Stomach (tissue), 8 donors: ENCODE measurements at regions not wholly inside any gene's neighbourhood (a gene's known extent, or its start where the extent isn't known, plus 50 kb on each side); places are given as distances from the start of the nearest gene placed in this dataset.

Experiments
- DNase-seq, 2 donors: peaks; one replicate each; pipeline versions ENCODE4 v3.0.0 to v3.0.0-alpha.2; 2013 to 2019
- H3K27ac ChIP-seq, 5 donors: fragments of 200-600 bp in 4 of 5; sonication (generic) in 4 of 5; one replicate each; pipeline ENCODE4 v1.5.1; 2013 to 2019; ENCODE audit warnings: mild to moderate bottlenecking in 1 of 5, moderate library complexity in 1 of 5
- H3K27me3 ChIP-seq, 3 donors: fragments of 200-600 bp; sonication (generic); one replicate each; pipeline ENCODE4 v1.5.1; 2017 to 2019; ENCODE audit warnings: mixed run types in 1 of 3
- H3K36me3 ChIP-seq, 4 donors: fragments of 200-600 bp; sonication (generic); 1 replicate in 3 of 4; 2 replicates in 1 of 4; pipeline ENCODE4 v1.5.1; 2016 to 2019
- H3K4me1 ChIP-seq, 4 donors: fragments of 200-600 bp; sonication (generic); one replicate each; pipeline ENCODE4 v1.5.1; 2016 to 2019
- H3K4me3 ChIP-seq, 4 donors: fragments of 200-600 bp; sonication (generic) in 3 of 4; one replicate each; pipeline ENCODE4 v1.5.1; 2016 to 2019; ENCODE audit warnings: mild to moderate bottlenecking in 1 of 4
- H3K9me3 ChIP-seq, 4 donors: fragments of 200-600 bp; sonication (generic); one replicate each; pipeline ENCODE4 v1.5.1; 2016 to 2019
- EP300 ChIP-seq: sonication (generic); formaldehyde crosslinking; IDR thresholded peaks from one replicate; pipeline ENCODE4 v1.6.1; 2017; ENCODE audit warnings: antibody characterized with exemption
- POLR2A ChIP-seq, 4 donors: fragments of 450-650 bp; IDR thresholded peaks; one replicate each; pipeline ENCODE4 v1.6.1; 2016; ENCODE audit warnings: antibody characterized with exemption in 4 of 4, control low read depth in 2 of 4, mild to moderate bottlenecking in 1 of 4, moderate library complexity in 1 of 4
- POLR2AphosphoS5 ChIP-seq, 3 donors: sonication (generic); formaldehyde crosslinking; IDR thresholded peaks; one replicate each; pipeline ENCODE4 v1.6.1; 2016; ENCODE audit warnings: antibody characterized with exemption in 3 of 3
- WGBS, 5 donors: extraction: QIAGEN DNeasy Blood & Tissue Kit in 3 of 5; methylation state at CpG; one replicate each; pipeline versions ENCODE4 v1.1.5 to v1.1.7; 2013 to 2018; 5-methylcytosine and 5-hydroxymethylcytosine counted together
- intact Hi-C: fragments of 100-400 bp; cut with DNase I; formaldehyde crosslinking; loops from one replicate; pipeline ENCODE4 v1.15.1; 2023; ENCODE audit warnings: low total_unique reads
- TF ChIP-seq, protein P1 (sequence below), 7 experiments: fragments of 450-650 bp in 4 of 7; fragments of 200-600 bp in 3 of 7; sonication (generic) in 3 of 7; IDR thresholded peaks; one replicate each; pipeline ENCODE4 v1.5.1; 2016 to 2019; ENCODE audit warnings: antibody characterized with exemption in 7 of 7, control low read depth in 2 of 7, mild to moderate bottlenecking in 1 of 7
- donor health status: healthy with polysubstance abuse.
- donor health status: Bipolar disorder and iron deficiency.
- donor health status: healthy.

DNA sequence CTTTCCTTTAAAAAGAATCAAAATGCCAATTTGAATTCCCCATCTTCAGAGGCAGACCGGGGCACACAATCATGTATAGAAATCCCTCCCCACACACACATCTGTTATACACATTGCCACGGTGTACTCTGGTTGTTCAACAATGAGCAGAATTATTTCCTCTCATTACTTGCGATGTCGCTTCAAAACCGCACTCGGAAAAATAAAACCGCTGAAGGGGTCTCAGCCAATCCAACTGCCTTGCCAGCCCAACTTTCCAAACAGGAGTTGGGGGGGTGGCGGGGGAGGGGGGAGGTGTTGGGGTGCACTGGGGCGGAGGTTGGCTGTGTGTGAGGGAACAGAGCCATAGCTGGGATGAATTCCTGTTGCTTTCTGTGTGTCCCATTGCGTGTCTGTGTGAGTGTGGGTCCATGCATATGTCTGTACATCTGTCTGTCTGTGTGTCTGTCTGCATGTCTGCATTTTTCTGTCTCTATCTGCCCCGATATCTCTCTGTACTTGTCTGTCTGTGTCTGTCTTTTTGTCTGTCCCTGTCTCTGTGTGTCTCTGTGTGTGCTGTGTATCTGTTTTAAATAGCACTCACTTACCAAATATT, 163.6 kb upstream of the TBX3 start:
- H3K27me3 ChIP-seq: no peaks in the 10 kb centered on the region
- no peak overlapping the region for H3K27ac ChIP-seq
- no peaks in the 10 kb centered on the region for H3K4me1 ChIP-seq
- no peaks in the 10 kb centered on the region for H3K9me3 ChIP-seq
- 73 to 78% (median 76%) methylated on average over 10 to 11 of the region's 11 CpGs for WGBS, 5 donors
- TF ChIP-seq, protein P1, sequence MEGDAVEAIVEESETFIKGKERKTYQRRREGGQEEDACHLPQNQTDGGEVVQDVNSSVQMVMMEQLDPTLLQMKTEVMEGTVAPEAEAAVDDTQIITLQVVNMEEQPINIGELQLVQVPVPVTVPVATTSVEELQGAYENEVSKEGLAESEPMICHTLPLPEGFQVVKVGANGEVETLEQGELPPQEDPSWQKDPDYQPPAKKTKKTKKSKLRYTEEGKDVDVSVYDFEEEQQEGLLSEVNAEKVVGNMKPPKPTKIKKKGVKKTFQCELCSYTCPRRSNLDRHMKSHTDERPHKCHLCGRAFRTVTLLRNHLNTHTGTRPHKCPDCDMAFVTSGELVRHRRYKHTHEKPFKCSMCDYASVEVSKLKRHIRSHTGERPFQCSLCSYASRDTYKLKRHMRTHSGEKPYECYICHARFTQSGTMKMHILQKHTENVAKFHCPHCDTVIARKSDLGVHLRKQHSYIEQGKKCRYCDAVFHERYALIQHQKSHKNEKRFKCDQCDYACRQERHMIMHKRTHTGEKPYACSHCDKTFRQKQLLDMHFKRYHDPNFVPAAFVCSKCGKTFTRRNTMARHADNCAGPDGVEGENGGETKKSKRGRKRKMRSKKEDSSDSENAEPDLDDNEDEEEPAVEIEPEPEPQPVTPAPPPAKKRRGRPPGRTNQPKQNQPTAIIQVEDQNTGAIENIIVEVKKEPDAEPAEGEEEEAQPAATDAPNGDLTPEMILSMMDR (IDR thresholded peaks at IDR 0.05): no peak
- TF ChIP-seq EP300 (no peak), POLR2A (IDR thresholded peaks at IDR 0.05) (no peak), POLR2AphosphoS5 (IDR thresholded peaks at IDR 0.05) (no peak)
- H3K36me3 ChIP-seq: no peaks in the 10 kb centered on the region
- H3K4me3 ChIP-seq: no peak overlapping the region
- DNase-seq: no peak
- intact Hi-C loops: no loop called here

DNA sequence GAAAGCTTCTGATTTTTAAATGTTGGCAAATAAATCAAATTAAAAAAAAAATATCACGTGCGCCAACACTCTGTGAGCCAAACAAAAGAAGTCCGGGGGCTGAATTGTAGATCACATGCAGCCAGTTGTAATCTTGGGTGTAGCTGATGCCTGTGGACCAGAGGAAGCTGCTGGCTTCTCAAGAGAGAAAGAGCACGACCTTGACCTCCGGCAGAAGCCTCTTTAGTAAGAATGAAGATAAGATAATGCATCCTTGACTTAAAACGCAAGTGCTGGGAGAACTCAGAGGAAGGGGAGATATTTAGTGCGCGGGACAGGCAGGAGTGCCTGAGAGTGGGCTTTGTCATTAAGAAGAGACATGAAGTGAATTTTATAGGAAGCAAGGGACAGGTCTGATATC, 162.8 kb upstream of the TBX3 start:
- Histone ChIP-seq H3K27me3 (no peaks in the 10 kb centered on the region), H3K4me1 (no peaks in the 10 kb centered on the region), H3K4me3 (no peak overlapping the region), H3K36me3 (no peaks in the 10 kb centered on the region), H3K27ac (no peak overlapping the region), H3K9me3 (no peaks in the 10 kb centered on the region)
- DNase-seq: no peak
- 64 to 76% (median 67%) methylated on average over 8 of the region's 8 CpGs for WGBS, 5 donors
- intact Hi-C loops: no loop called here
- TF ChIP-seq, protein P1 (IDR thresholded peaks at IDR 0.05): no peak
- TF ChIP-seq POLR2AphosphoS5 (IDR thresholded peaks at IDR 0.05) (no peak), POLR2A (IDR thresholded peaks at IDR 0.05) (no peak), EP300 (no peak)

DNA sequence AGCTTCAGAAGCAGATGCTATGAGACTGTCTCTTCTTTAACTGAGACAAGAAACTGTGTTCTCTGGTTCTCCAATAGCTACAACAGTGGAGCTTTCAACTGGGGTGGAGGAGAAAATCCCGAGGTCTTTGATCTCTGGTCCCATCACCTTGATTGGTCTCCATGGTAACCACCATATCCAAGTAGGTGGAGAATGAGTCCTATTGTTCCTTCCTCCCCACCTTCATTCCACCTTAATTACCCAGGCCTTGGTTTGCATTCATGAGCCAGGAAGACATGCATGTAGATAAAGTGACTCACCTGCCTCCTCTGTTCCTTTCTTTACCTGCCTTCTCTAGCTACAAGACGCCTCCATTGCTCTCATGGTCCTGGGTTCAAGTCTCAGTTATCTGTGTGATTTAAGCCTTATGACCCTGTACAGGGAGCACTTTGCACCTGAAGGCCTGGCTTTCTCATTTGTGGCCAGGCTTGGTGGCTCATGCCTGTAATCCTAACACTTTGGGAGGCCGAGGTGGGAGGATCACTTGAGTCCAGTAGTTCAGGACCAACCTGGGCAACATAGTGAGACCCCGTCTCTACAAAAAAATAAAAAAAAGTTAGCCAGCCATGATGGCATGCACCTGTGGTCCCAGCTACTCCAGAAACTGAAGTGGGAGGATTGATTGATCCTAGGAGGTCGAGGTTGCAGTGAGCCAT, 157.7 kb upstream of the TBX3 start:
- WGBS, 5 donors: 52 to 81% (median 74%) methylated on average over 5 of the region's 5 CpGs
- Histone ChIP-seq H3K27me3 (no peaks in the 10 kb centered on the region), H3K27ac (no peak overlapping the region), H3K4me3 (no peak overlapping the region), H3K4me1 (no peaks in the 10 kb centered on the region), H3K9me3 (no peaks in the 10 kb centered on the region), H3K36me3 (no peaks in the 10 kb centered on the region)
- intact Hi-C loops: no loop called here
- TF ChIP-seq, protein P1 (IDR thresholded peaks at IDR 0.05): no peak
- TF ChIP-seq POLR2AphosphoS5 (IDR thresholded peaks at IDR 0.05) (no peak), EP300 (no peak), POLR2A (IDR thresholded peaks at IDR 0.05) (no peak)
- no peak for DNase-seq

DNA sequence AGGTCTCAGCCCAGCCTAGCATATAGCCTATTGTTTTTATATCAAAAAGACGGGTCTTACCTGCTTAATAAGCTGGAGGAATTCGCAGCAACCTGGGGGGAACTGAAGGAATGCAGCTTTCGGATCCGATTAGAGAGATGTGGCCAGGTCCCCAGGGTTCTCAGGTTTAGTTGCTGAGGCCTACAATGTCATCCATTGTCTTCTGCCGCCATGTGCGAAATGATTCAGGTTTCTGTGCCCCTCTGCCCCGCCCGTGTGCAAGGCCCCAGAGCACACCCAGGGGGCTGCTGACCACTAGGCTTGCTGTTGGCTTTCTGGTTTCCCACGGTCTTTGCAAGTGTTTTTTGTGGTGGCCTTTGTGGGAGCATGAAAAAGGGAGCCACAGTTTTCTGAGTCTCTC, 154.5 kb upstream of the TBX3 start:
- Histone ChIP-seq H3K27me3 (no peaks in the 10 kb centered on the region), H3K4me1 (no peaks in the 10 kb centered on the region), H3K4me3 (no peak overlapping the region), H3K27ac (no peak overlapping the region), H3K9me3 (peaks cover 0 to 12% (median 10%) of the 10 kb centered on the region in 4 donors), H3K36me3 (no peaks in the 10 kb centered on the region)
- TF ChIP-seq POLR2A (IDR thresholded peaks at IDR 0.05) (no peak), EP300 (no peak), POLR2AphosphoS5 (IDR thresholded peaks at IDR 0.05) (no peak)
- TF ChIP-seq, protein P1 (IDR thresholded peaks at IDR 0.05): no peak
- intact Hi-C loops: no loop called here
- no peak for DNase-seq
- 85 to 91% (median 87%) methylated on average over 9 of the region's 9 CpGs for WGBS, 5 donors
